HUDEP-2 (cell line): ENCODE measurements at regions not wholly inside any gene's neighbourhood (a gene's known extent, or its start where the extent isn't known, plus 50 kb on each side); places are given as distances from the start of the nearest gene placed in this dataset.
A peak's percentile ranks its signal among the peaks of the same experiment; 100 is the strongest.

Source experiments
- DNase-seq, 76 experiments: peaks; one replicate each; lab custom pipeline; 2025; ENCODE audit not compliant: unreplicated experiment in 76 of 76; lab: John Stamatoyannopoulos, UW

GRCh38 chr14:71321574-71322315, 414.5 kb downstream of the PCNX1 start:
- DNase-seq = peak in 4 of 76 experiments; percentile 8 to 31 (median 18)

- peak in 18 of 76 experiments; percentile 1 to 45 (median 18) for DNase-seq
Observed at GRCh38 chr14:71322655-71323250, 415.5 kb downstream of the PCNX1 start.

GRCh38 chr14:71324767-71325272, 417.6 kb downstream of the PCNX1 start:
- DNase-seq = peak in 1 of 76 experiments; percentile 3

- no peak for DNase-seq
Observed at GRCh38 chr14:71327691-71328090, 420.4 kb downstream of the PCNX1 start.

- no peak for DNase-seq
Observed at GRCh38 chr14:71328183-71328582, 420.9 kb downstream of the PCNX1 start.

- no peak for DNase-seq
Observed at GRCh38 chr14:71328954-71329353, 421.7 kb downstream of the PCNX1 start.

- no peak for DNase-seq
Observed at GRCh38 chr14:71331403-71331802, 424.1 kb downstream of the PCNX1 start.

GRCh38 chr14:71332476-71332875, 425.2 kb downstream of the PCNX1 start:
- DNase-seq = no peak

- no peak for DNase-seq
Observed at GRCh38 chr14:71333705-71334104, 426.4 kb downstream of the PCNX1 start.

GRCh38 chr14:71336489-71337192, 429.4 kb downstream of the PCNX1 start:
- no peak for DNase-seq

GRCh38 chr14:71338153-71338552, 430.9 kb downstream of the PCNX1 start:
- no peak for DNase-seq

- peak in 31 of 76 experiments; percentile 2 to 66 (median 30) for DNase-seq
Observed at GRCh38 chr14:71339650-71340415, 432.6 kb downstream of the PCNX1 start.

- no peak for DNase-seq
Observed at GRCh38 chr14:71341156-71341555, 433.9 kb downstream of the PCNX1 start.

- DNase-seq = no peak
Observed at GRCh38 chr14:71343724-71344123, 436.5 kb downstream of the PCNX1 start.

- DNase-seq = no peak
Observed at GRCh38 chr14:71344506-71344905, 437.2 kb downstream of the PCNX1 start.

GRCh38 chr14:71346685-71347084, 439.4 kb downstream of the PCNX1 start:
- no peak for DNase-seq

- DNase-seq = no peak
Observed at GRCh38 chr14:71348394-71348793, 441.1 kb downstream of the PCNX1 start.

GRCh38 chr14:71348817-71349216, 441.6 kb downstream of the PCNX1 start:
- no peak for DNase-seq

GRCh38 chr14:71354142-71354541, 446.9 kb downstream of the PCNX1 start:
- DNase-seq = no peak

GRCh38 chr14:71354801-71355200, 447.5 kb downstream of the PCNX1 start:
- no peak for DNase-seq
